NCI-H460 (cell line): ENCODE measurements at regions not wholly inside any gene's neighbourhood (a gene's known extent, or its start where the extent isn't known, plus 50 kb on each side); places are given as distances from the start of the nearest gene placed in this dataset.

Experiments used
- DNase-seq: peaks from one replicate; pipeline ENCODE4 v3.0.0-alpha.2; 2016; ENCODE audit warnings: low read depth; ENCODE audit errors: extremely low read depth

DNA sequence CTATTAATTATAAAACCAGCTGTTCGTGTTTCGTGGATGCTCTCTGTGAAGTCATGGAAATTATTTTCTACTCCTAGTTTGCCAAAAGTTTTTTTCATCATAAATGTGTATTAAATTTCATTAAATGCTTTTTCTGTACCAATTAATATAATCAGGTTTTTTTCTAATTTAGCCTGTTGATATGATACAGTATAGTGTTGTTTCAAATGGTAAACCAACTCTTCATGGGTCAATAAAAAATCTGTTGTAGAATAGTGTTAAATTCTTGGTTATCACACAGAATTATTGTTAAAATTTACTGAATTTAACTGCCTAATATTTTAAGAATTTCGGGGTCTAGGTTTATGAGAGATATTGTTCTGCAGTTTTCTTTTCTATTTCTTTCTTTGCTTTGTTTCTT lies 505.9 kb upstream of the MANEA start:
- no peak for DNase-seq

DNA sequence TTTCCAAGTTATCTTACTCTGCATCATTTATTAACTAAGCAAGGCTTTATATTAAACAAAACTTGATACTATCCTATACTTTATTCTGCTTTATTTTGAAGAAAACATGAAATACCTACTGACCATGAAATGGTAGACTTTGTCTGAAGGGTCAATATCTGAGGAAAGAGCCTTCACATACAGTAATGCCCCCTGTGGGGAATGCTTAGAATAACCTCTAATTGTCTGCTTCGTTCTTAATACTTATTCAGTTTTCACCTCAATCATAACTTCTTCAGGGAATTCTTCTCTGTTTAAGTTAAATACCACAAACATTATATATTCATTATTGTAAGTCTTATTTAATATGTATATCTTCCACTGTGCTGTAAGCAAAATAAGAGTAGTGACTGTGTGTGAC lies 498.9 kb upstream of the MANEA start:
- DNase-seq: no peak

DNA sequence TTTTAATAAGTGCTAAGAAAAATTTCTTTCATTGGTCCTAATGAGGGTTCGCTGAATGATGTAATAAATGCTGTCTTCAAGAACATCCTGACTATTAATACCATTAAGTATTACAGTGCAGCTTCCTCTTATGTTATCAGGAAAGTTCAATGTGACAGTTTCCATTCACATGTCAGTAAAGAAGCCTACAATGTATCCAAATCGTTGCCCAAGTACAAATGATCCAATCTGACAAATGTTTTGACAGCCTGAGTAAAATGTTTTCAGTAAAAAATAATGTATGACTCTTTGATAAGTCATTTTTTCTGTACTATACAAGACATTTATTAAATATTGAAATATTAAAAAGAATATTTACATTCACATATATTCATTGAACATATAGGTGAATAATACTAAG lies 496.1 kb upstream of the MANEA start:
- no peak for DNase-seq

DNA sequence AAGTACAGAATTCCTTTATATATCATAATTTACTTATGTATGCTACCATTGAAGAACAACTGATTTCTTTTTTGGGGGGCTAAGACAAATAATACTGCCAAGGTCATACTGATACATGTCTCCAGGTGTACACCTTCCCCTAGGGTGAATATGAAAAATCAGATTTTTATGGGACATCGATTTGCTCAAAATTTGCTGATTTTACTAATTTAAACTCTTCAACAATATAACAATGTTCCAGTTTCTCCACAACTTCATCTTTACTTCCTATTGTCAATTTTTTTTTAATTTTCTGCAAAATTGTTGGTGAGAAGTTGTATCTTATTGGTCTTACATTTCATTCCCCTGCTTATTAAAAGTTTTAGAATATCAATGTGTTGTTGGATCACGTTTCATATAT lies 495.4 kb upstream of the MANEA start:
- no peak for DNase-seq

DNA sequence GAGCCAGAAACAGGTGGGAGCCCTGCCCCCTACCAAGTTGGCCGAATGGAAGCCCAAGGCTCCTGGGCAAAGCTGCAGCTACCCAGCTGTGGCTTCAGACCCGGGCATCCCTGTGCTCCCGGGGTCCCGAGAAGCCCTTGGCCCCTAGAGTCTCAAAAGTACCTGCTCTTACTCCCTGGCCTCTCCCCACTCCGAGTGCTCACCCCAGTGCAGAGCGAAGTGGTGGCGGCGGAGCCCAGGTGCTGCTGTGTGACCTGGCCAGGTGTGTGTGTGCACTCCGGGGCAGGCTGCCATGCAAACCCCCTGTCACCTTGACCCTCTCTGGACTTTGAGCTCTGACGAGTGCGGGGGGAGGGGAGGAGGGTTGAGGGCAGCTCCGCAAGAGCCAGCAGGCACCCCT lies 493.8 kb upstream of the MANEA start:
- no peak for DNase-seq

DNA sequence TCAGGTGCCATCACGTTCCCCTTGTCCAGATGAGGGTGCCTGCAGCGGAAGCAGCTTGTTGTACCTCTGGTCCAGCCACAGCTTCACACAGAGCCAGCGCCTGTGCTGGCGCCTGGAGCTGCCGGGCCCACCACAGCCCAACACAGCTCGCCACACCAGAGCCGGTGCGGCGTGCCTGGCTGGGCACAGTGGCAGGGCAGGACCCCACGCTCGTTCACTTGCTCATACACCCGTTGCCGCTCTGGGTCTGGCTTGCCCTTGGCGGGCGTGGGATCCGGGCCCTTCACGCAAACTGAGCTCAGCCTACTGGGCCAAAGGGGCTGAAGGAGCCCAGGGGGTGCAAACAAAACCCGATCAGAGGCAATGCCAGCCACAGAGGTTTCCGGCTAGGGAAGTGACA lies 492.5 kb upstream of the MANEA start:
- no peak for DNase-seq

DNA sequence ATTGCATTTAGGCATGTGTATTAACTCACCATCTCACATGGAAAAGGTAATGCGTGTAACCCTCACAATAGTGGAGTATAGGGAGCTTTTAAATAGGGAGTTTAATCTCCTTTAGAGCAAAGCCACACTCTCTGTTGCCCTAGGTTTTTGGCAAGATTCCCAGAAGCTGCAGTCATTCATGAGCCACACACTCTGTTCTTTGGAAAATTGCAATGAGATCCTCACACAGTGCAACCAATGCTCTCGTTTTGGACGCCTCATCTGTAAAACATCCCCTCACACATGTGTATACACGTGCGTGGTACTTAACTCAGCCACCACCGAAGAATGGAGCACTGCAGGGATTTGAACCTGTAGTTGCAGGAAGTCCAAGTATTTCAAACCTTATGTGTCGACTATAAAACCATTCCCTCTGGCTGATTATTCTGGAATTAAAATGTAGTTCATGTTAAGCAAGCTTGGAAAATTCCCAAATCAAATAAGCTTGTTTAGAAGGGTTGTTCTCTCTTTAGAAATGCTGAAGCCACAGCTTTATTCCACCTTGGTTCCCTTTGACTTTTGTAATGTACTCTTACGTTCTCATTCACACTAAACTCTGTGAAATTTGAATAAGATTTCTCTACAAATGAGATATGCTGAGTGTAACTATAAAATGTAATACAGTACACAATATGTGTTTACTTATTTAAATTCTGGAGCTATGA lies 489.8 kb upstream of the MANEA start:
- DNase-seq: no peak

DNA sequence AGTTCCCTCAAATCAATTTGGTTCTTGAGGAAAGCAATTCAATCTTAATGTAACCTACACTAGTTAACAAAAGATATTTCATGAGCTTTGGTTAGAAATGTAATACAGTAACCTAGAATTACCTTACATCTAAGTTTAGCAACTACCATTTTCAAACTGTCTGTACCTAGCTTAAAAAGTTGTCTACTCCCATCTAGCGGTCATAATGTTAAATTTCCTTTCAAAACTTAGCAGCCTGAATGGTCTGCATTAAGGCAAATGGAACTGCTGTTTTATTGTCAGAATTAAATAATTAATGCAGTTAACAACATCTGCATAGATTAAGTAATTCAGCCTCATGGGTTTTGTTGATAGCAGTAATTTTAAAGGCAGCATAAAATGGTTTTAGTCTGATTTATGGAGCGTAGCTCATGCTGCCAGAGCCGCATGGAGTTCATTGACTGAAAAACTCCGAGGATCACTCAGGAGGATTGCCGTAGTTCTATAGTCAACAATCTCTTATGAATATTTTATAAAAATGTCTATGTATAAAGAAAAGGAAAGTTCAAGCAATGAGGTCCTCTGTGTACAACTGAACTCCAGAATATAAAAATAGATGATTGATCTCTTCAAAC lies 485.4 kb upstream of the MANEA start:
- peak; percentile 36 for DNase-seq

DNA sequence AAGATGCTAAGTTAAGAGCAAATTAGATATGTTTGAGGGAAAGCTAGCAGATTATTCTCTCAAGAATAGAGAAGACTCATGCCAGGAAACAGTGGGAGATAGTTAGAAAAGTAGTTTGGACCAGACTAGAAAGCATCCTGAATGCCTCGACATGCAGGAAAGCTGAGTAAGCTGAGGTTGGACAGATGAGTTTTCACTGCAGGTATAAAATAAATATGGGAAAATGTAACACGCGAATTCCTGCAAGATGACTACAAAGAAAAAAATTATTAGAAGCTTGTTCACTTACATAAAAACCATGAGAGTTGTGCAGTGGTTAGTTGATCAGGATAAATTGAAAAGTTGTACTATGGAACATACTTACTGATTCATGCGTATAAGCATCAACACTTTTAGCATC lies 484.2 kb upstream of the MANEA start:
- DNase-seq: no peak

DNA sequence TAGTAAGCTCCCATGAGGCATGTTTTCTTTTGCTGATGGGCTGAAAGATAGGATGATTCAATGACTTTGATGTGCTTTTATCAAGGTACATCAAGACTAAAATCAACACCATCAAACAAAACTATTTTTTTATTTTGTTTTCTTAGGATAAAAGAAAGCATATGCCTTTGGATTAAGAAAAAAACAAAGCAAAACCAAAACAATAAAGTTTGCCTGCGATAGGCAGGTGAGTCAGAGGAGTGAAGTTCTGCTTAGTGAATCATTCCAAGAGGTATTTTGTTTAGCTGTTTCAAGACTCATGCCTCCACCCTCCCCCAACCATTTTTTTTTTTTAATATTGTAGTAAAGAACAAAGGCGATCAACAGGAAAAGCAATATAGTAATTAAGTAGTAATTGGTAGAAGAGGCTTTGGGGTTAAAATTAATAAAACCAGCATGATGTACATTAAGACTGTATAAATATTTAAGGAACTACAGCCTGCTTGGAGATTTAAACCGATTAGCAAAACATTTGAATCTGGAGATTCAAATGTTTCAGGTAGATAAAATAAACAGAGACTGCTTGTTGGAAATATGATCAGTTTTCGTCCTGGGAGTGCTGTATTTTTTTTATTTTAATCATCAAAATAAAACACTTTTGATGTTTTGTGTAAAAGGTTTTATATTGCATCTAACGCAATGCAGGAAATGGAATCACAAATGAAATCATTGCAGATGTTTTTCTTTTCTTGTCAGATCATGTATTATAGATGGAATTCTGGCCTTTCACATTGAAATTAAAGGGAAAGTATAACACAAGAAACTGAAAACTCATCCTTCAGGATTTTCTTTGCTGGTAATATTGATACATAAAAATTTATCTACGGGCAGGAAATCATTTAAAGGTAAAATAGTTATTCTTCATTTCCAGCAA lies 482.3 kb upstream of the MANEA start:
- DNase-seq: no peak

DNA sequence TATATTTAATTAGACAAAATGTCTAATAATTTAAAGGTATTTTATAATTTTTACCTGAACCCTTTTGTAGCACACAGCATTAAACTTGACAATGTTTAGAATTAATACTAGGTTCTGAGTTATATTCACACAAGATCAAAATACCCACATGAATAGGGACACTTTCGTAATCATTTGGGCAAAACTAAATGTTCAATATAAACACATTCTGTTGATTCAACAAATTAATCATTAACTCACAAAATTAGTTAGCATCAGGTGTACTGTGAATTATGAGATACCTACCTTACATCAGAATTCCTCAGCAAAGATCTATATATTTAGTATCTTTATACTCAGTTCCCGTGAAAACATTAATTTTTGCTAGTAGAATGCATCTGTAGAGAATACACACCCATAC lies 481.5 kb upstream of the MANEA start:
- DNase-seq: no peak

DNA sequence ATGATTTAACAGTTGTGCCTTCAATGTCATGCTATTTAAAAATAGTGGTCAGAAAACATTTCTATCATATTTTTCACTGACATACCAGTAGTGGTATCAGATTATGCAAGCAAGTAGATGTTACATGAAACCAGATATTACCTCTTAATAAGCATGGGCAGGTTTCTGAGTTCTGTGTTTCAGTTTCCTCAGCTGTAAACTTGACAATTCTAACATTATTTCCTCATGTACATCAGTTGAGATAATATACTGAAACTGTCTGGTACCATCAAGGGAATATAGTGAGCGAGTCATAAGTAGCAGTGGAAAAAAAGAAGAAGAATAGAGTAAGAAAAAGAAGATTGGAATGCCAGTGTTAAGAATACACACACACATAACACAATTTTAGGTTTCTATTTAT lies 477.9 kb upstream of the MANEA start:
- no peak for DNase-seq

DNA sequence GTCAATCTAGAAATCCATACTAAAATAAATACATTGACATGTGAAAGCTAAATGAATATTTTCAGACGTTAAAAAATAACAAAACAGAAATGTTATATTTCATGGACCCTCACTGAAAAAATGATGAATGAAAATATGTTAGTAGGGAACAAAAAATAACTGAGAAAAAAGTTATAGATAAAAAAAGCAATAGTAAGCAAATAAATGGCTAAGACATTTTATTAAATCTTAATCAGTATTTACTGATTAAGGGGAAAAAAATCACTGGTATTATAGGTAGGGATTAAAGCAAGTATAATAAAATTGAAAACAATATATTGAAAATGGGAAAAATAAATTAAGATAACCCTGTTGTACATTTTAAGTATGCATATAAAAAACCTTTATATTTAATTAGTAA lies 468.1 kb upstream of the MANEA start:
- no peak for DNase-seq

DNA sequence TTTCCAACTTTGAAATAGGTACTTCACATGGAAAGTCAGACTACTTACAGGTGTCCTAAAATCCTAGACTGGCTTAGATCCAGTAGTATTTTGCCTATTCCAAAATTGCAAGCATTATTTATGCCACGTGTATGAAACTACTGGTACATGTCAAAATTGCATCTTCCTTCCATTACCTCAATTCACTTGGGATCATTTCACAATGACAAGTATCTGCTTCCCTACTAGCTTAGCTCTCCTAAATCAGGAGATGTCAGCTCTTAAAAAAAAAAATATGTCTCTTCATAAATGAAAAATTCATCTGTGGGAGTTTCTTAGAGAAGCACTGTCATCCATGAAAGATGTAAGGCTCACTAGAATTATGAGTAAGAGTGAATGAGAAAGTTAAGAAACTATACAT lies 466.6 kb upstream of the MANEA start:
- no peak for DNase-seq

DNA sequence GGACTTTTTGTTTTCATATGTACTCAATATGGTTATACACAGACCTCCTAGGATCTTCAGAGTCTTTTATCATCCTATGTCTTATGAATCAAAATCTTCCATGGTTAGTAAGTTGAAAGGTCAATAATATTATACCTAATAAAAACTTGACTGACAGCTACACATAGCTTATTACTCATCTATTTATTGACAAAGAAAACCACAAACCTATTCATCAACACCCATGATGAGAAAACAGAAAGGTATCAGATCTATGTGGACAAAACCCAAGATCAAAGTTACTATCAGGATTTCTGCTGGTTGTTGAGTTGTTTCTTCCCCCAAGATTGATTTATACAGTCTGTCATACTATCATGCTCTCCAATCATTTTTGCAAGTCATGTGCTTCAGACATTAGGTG lies 460.1 kb upstream of the MANEA start:
- no peak for DNase-seq

DNA sequence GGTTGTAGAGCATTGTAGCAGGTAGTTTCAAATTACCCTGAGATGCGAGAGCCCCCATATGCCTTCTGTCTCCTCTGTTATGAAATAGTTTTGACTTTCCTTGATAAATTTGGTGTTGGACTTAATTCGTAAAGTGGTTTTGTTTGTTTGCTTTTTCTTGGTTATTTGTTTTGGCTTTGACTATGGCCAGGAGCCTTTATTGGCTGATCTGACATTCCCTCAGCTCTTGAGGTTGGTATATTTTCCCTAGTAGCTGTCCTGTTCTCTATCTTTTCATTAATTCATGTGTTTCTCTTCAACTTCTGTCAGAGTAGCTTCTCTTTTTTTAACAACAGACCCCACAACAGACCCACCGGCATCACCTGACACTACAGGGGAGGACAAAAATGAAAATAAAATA lies 457.4 kb upstream of the MANEA start:
- no peak for DNase-seq

DNA sequence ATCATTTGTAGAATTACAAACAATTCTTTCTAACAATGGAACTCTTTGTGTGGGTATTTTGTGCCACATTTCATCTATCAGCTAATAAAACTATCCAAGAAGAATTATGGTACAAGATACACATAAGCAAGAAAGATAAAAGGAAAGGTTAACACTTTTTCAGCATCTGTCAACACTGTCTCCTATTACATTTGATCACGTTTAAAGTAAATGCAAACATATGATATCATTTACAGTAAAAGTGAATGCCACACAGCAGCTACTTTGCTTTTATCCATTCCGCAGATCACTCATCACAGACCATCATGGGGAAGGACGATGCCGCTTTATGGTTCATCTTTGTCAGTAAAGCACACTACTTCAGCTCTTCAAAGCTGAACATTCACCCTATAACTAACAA lies 456.4 kb upstream of the MANEA start:
- no peak for DNase-seq

DNA sequence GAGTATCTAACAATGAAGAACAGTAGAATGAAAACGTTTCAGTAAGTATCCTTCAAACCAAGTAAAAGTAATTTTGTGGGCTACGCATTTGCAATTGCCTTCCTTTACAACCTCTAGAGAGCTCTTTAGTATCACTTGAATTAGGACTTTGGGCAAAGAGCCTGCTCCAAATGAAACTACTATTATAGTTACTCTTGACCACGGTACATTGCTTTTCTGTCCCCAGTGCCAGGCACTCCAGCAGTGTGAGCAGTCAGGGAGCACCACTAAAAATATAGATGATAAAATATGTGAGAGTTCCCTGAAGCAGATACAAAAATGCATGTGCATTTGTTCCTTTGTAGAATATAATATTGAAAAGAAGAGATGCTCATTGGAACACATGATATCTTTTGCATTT lies 450.1 kb upstream of the MANEA start:
- DNase-seq: no peak

DNA sequence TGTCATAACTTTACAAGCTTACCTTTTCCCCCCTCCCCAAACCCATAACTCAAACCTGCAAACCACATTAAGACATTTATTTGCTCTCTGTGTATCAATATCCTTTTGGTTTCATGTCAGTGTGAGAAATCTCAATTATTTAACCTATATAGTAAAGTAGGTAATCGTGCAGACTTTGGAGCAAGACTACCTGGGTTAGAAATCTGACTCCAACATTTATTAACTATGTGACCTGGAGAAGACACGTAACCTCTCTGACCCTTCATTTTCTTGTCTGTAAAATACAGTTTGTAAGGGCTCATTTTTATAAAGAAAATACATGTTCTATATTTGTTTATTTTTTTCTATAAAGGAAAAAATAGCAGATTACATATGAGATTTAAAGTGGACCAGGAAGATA lies 448.9 kb upstream of the MANEA start:
- no peak for DNase-seq

DNA sequence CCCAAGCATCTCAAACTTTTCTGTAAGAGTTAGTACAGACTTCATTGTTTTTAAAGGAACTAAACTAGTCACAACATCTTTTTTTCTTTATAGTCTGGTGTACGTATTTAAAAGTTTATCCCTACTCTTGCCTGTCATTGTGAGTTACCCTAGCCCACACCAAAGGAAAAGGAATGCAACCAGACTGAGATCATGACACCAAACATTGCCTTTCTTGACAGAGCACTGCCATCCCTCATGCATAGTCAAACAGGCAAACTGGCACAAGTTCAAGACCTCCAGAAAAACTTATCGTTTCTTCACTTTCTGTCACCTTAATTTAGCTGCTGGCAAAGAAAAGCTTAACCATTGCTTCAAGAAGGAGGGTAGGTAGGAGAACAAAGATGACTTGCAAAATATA lies 448.4 kb upstream of the MANEA start:
- DNase-seq: no peak

DNA sequence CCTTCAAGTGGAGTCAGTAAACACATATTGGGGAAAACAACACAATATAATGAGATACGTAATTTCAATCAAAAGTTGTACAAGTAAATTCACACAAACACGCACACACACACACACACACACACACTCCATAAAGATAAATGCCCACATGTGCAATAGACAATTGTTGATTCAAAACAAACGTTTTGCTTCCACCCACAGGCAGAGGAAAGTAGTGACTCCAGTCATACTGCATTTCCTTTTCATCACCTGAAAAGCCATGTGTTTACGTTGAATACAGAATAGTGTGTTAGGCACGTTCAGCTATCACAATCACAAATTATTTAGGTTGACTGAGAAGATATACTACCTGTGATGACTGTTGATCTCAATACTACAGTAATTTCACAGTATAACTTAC lies 443.8 kb upstream of the MANEA start:
- no peak for DNase-seq

DNA sequence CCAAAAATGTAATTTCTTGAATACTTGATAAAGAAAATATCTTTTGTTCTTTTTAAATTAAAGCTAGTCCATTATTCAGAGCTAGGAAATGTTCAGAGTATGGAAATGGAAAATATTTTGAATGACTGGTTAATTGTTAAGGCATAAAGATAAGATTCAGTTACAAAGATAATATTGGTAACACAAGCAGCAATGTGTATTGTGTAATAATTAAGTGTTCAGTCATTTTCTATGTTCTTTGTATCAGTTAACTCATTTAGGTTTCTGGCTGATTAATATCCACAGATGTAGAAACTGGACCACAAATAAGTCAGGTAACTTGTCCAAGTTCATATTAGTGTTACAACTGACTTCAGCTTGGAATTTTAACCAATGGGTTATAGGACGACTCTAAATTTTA lies 442.2 kb upstream of the MANEA start:
- no peak for DNase-seq
